ENCODE measurements at regions not wholly inside any gene's neighbourhood (a gene's known extent, or its start where the extent isn't known, plus 50 kb on each side); places are given as distances from the start of the nearest gene placed in this dataset.

- TF ChIP-seq GATA2 (IDR thresholded peaks at IDR 0.05; ENCODE audit: low read depth, low read length) (no peak), GATA3 (IDR thresholded peaks at IDR 0.05; ENCODE audit: low read depth, low read length) (no peak)
Measured at GRCh38 chr4:189215574-189215973, 725.1 kb upstream of the FRG1 start.

All from SH-SY5Y (cell line).